ENCODE measurements at regions not wholly inside any gene's neighbourhood (a gene's known extent, or its start where the extent isn't known, plus 50 kb on each side); places are given as distances from the start of the nearest gene placed in this dataset.
"Not testable (repeated sequence)": the region's sequence is repeated elsewhere in the genome, so short reads cannot be mapped to it uniquely, and the experiment has no call there.

- H3K27me3 ChIP-seq (ENCODE audit: control insufficient read depth, insufficient read depth, low read length), result no peaks in the 10 kb centered on the region
- H3K36me3 ChIP-seq (ENCODE audit: control insufficient read depth, insufficient read depth, low read length), result no peaks in the 10 kb centered on the region
- no peak overlapping the region for H3K4me3 ChIP-seq (ENCODE audit: low read length)
- WGBS (ENCODE audit: insufficient coverage, low lambda C conversion rate), result 20% methylated on average over 1 of the region's 5 CpGs
- no peaks in the 10 kb centered on the region for H3K9me3 ChIP-seq (ENCODE audit: control insufficient read depth, low read depth, low read length)
- peaks cover 22% of the 10 kb centered on the region for H3K4me1 ChIP-seq (ENCODE audit: control insufficient read depth, insufficient read depth, low read length)
- peak overlapping the region; percentile 55 for H3K27ac ChIP-seq (ENCODE audit: low read length)
- DNase-seq, result peak in 1 of 2 donors; percentile 50
Measured at GRCh38 chr4:81789741-81790399, 318.2 kb upstream of the RASGEF1B start.

- Histone ChIP-seq H3K4me3 (ENCODE audit: low read length) (no peak overlapping the region), H3K4me1 (ENCODE audit: control insufficient read depth, insufficient read depth, low read length) (peaks cover 22% of the 10 kb centered on the region), H3K9me3 (ENCODE audit: control insufficient read depth, low read depth, low read length) (no peaks in the 10 kb centered on the region), H3K27me3 (ENCODE audit: control insufficient read depth, insufficient read depth, low read length) (no peaks in the 10 kb centered on the region), H3K27ac (ENCODE audit: low read length) (no peak overlapping the region), H3K36me3 (ENCODE audit: control insufficient read depth, insufficient read depth, low read length) (no peaks in the 10 kb centered on the region)
- no peak for DNase-seq
Measured at GRCh38 chr4:81789158-81789557, 317.5 kb upstream of the RASGEF1B start.

GRCh38 chr4:81786766-81787165 lies 315.1 kb upstream of the RASGEF1B start:
- no peak for DNase-seq
- Histone ChIP-seq H3K4me3 (ENCODE audit: low read length) (no peak overlapping the region), H3K9me3 (ENCODE audit: control insufficient read depth, low read depth, low read length) (no peaks in the 10 kb centered on the region), H3K27ac (ENCODE audit: low read length) (peak overlapping the region; percentile 50), H3K36me3 (ENCODE audit: control insufficient read depth, insufficient read depth, low read length) (no peaks in the 10 kb centered on the region), H3K4me1 (ENCODE audit: control insufficient read depth, insufficient read depth, low read length) (peaks cover 22% of the 10 kb centered on the region), H3K27me3 (ENCODE audit: control insufficient read depth, insufficient read depth, low read length) (no peaks in the 10 kb centered on the region)
- WGBS (ENCODE audit: insufficient coverage, low lambda C conversion rate), result no CpG with 5 or more reads among the region's 1 CpG

GRCh38 chr4:81786063-81786763 lies 314.5 kb upstream of the RASGEF1B start:
- Histone ChIP-seq H3K27ac (ENCODE audit: low read length) (peak overlapping the region; percentile 50), H3K4me3 (ENCODE audit: low read length) (no peak overlapping the region), H3K27me3 (ENCODE audit: control insufficient read depth, insufficient read depth, low read length) (no peaks in the 10 kb centered on the region), H3K36me3 (ENCODE audit: control insufficient read depth, insufficient read depth, low read length) (no peaks in the 10 kb centered on the region), H3K4me1 (ENCODE audit: control insufficient read depth, insufficient read depth, low read length) (peaks cover 22% of the 10 kb centered on the region), H3K9me3 (ENCODE audit: control insufficient read depth, low read depth, low read length) (no peaks in the 10 kb centered on the region)
- WGBS (ENCODE audit: insufficient coverage, low lambda C conversion rate), result 8% methylated on average over 2 of the region's 4 CpGs
- peak; percentile 29 to 67 for DNase-seq

- no peaks in the 10 kb centered on the region for H3K27me3 ChIP-seq (ENCODE audit: control insufficient read depth, insufficient read depth, low read length)
- H3K4me1 ChIP-seq (ENCODE audit: control insufficient read depth, insufficient read depth, low read length), result peaks cover 21% of the 10 kb centered on the region
- no peak overlapping the region for H3K27ac ChIP-seq (ENCODE audit: low read length)
- no peaks in the 10 kb centered on the region for H3K36me3 ChIP-seq (ENCODE audit: control insufficient read depth, insufficient read depth, low read length)
- no peak for DNase-seq
- H3K4me3 ChIP-seq (ENCODE audit: low read length), result no peak overlapping the region
- no peaks in the 10 kb centered on the region for H3K9me3 ChIP-seq (ENCODE audit: control insufficient read depth, low read depth, low read length)
- WGBS (ENCODE audit: insufficient coverage, low lambda C conversion rate), result no CpG with 5 or more reads among the region's 4 CpGs
Measured at GRCh38 chr4:81785338-81785737, 313.6 kb upstream of the RASGEF1B start.

- Histone ChIP-seq H3K27ac (ENCODE audit: low read length) (no peak overlapping the region), H3K4me1 (ENCODE audit: control insufficient read depth, insufficient read depth, low read length) (peaks cover 10% of the 10 kb centered on the region), H3K9me3 (ENCODE audit: control insufficient read depth, low read depth, low read length) (no peaks in the 10 kb centered on the region), H3K27me3 (ENCODE audit: control insufficient read depth, insufficient read depth, low read length) (no peaks in the 10 kb centered on the region), H3K36me3 (ENCODE audit: control insufficient read depth, insufficient read depth, low read length) (no peaks in the 10 kb centered on the region), H3K4me3 (ENCODE audit: low read length) (no peak overlapping the region)
- no peak for DNase-seq
- no CpG with 5 or more reads among the region's 2 CpGs for WGBS (ENCODE audit: insufficient coverage, low lambda C conversion rate)
Measured at GRCh38 chr4:81783558-81783957, 311.9 kb upstream of the RASGEF1B start.

- H3K27ac ChIP-seq (ENCODE audit: low read length), result no peak overlapping the region
Measured at GRCh38 chr4:81781799-81782198, 310.1 kb upstream of the RASGEF1B start.

GRCh38 chr4:81777718-81778117 lies 306.0 kb upstream of the RASGEF1B start:
- H3K4me1 ChIP-seq (ENCODE audit: control insufficient read depth, insufficient read depth, low read length); H3K27ac ChIP-seq (ENCODE audit: low read length); H3K9me3 ChIP-seq (ENCODE audit: control insufficient read depth, low read depth, low read length); H3K36me3 ChIP-seq (ENCODE audit: control insufficient read depth, insufficient read depth, low read length); H3K4me3 ChIP-seq (ENCODE audit: low read length); H3K27me3 ChIP-seq (ENCODE audit: control insufficient read depth, insufficient read depth, low read length); DNase-seq: not testable (repeated sequence)
- WGBS (ENCODE audit: insufficient coverage, low lambda C conversion rate), result 60% methylated on average over 1 of the region's 3 CpGs

More at GRCh38 chr4:81781799-81782198, 310.1 kb upstream of the RASGEF1B start:
- DNase-seq, result no peak
- Histone ChIP-seq H3K4me1 (ENCODE audit: control insufficient read depth, insufficient read depth, low read length) (peaks cover 6% of the 10 kb centered on the region), H3K9me3 (ENCODE audit: control insufficient read depth, low read depth, low read length) (no peaks in the 10 kb centered on the region), H3K36me3 (ENCODE audit: control insufficient read depth, insufficient read depth, low read length) (no peaks in the 10 kb centered on the region), H3K4me3 (ENCODE audit: low read length) (no peak overlapping the region), H3K27me3 (ENCODE audit: control insufficient read depth, insufficient read depth, low read length) (no peaks in the 10 kb centered on the region)
- WGBS (ENCODE audit: insufficient coverage, low lambda C conversion rate), result no CpG with 5 or more reads among the region's 2 CpGs

- no peaks in the 10 kb centered on the region for H3K36me3 ChIP-seq (ENCODE audit: control insufficient read depth, insufficient read depth, low read length)
- H3K27me3 ChIP-seq (ENCODE audit: control insufficient read depth, insufficient read depth, low read length), result no peaks in the 10 kb centered on the region
- no peak for DNase-seq
- H3K9me3 ChIP-seq (ENCODE audit: control insufficient read depth, low read depth, low read length), result no peaks in the 10 kb centered on the region
- no peaks in the 10 kb centered on the region for H3K4me1 ChIP-seq (ENCODE audit: control insufficient read depth, insufficient read depth, low read length)
- H3K4me3 ChIP-seq (ENCODE audit: low read length), result no peak overlapping the region
- no peak overlapping the region for H3K27ac ChIP-seq (ENCODE audit: low read length)
Measured at GRCh38 chr4:81776794-81777193, 305.1 kb upstream of the RASGEF1B start.

- no peaks in the 10 kb centered on the region for H3K9me3 ChIP-seq (ENCODE audit: control insufficient read depth, low read depth, low read length)
- no peak overlapping the region for H3K27ac ChIP-seq (ENCODE audit: low read length)
- WGBS (ENCODE audit: insufficient coverage, low lambda C conversion rate), result no CpG with 5 or more reads among the region's 3 CpGs
Measured at GRCh38 chr4:81773557-81773956, 301.9 kb upstream of the RASGEF1B start.

GRCh38 chr4:81771721-81772120 lies 300.0 kb upstream of the RASGEF1B start:
- Histone ChIP-seq H3K27ac (ENCODE audit: low read length) (no peak overlapping the region), H3K27me3 (ENCODE audit: control insufficient read depth, insufficient read depth, low read length) (no peaks in the 10 kb centered on the region), H3K9me3 (ENCODE audit: control insufficient read depth, low read depth, low read length) (no peaks in the 10 kb centered on the region), H3K4me3 (ENCODE audit: low read length) (no peak overlapping the region), H3K36me3 (ENCODE audit: control insufficient read depth, insufficient read depth, low read length) (no peaks in the 10 kb centered on the region), H3K4me1 (ENCODE audit: control insufficient read depth, insufficient read depth, low read length) (no peaks in the 10 kb centered on the region)
- WGBS (ENCODE audit: insufficient coverage, low lambda C conversion rate), result 86% methylated on average over 1 of the region's 1 CpG
- no peak for DNase-seq

More at GRCh38 chr4:81773557-81773956, 301.9 kb upstream of the RASGEF1B start:
- DNase-seq, result no peak
- H3K36me3 ChIP-seq (ENCODE audit: control insufficient read depth, insufficient read depth, low read length), result no peaks in the 10 kb centered on the region
- H3K4me1 ChIP-seq (ENCODE audit: control insufficient read depth, insufficient read depth, low read length), result no peaks in the 10 kb centered on the region
- no peak overlapping the region for H3K4me3 ChIP-seq (ENCODE audit: low read length)
- no peaks in the 10 kb centered on the region for H3K27me3 ChIP-seq (ENCODE audit: control insufficient read depth, insufficient read depth, low read length)
